Gastroesophageal sphincter (tissue), 4 donors: ENCODE measurements at regions not wholly inside any gene's neighbourhood (a gene's known extent, or its start where the extent isn't known, plus 50 kb on each side); places are given as distances from the start of the nearest gene placed in this dataset.

Experiments used
- ATAC-seq: fragments of 150-250 bp; one replicate; pipeline ENCODE4 v1.9.1; 2016; ENCODE audit warnings: mild to moderate bottlenecking, moderate library complexity
- H3K27ac ChIP-seq, 4 donors: fragments of 200-600 bp; sonication (generic) in 3 of 4; 1 replicate in 3 of 4; 2 replicates in 1 of 4; pipeline ENCODE4 v1.5.1; 2016 to 2019
- H3K27me3 ChIP-seq: fragments of 200-600 bp; sonication (generic); one replicate; pipeline ENCODE4 v1.5.1; 2019
- H3K36me3 ChIP-seq, 2 donors: fragments of 200-600 bp; sonication (generic); one replicate each; pipeline ENCODE4 v1.5.1; 2019; ENCODE audit warnings: control low read depth in 1 of 2
- H3K4me1 ChIP-seq, 3 donors: fragments of 200-600 bp; sonication (generic); 1 replicate in 2 of 3; 2 replicates in 1 of 3; pipeline ENCODE4 v1.5.1; 2016 to 2019; ENCODE audit warnings: control low read depth in 2 of 3
- H3K4me3 ChIP-seq, 2 donors: fragments of 200-600 bp; sonication (generic); one replicate each; pipeline ENCODE4 v1.5.1; 2019; ENCODE audit warnings: mild to moderate bottlenecking in 1 of 2, moderate library complexity in 1 of 2
- H3K9me3 ChIP-seq, 3 donors: fragments of 200-600 bp; sonication (generic); one replicate each; pipeline ENCODE4 v1.5.1; 2017 to 2019; ENCODE audit warnings: control low read depth in 2 of 3
- CTCF ChIP-seq, 4 experiments: fragments of 200-600 bp in 2 of 4; fragments of 450-650 bp in 2 of 4; sonication (generic) in 1 of 4; IDR thresholded peaks; one replicate each; pipeline ENCODE4 v1.5.1; 2017 to 2019; ENCODE audit warnings: antibody characterized with exemption in 4 of 4, mild to moderate bottlenecking in 2 of 4, moderate library complexity in 2 of 4
- EP300 ChIP-seq: sonication (generic); formaldehyde crosslinking; IDR thresholded peaks from one replicate; pipeline ENCODE4 v1.6.1; 2017; ENCODE audit warnings: antibody characterized with exemption, mild to moderate bottlenecking
- POLR2A ChIP-seq, 2 donors: fragments of 450-650 bp; IDR thresholded peaks; one replicate each; pipeline ENCODE4 v1.6.1; 2017; ENCODE audit warnings: antibody characterized with exemption in 2 of 2, mild to moderate bottlenecking in 2 of 2, moderate library complexity in 1 of 2
- POLR2AphosphoS5 ChIP-seq: sonication (generic); formaldehyde crosslinking; IDR thresholded peaks from one replicate; pipeline ENCODE4 v1.6.1; 2017; ENCODE audit warnings: antibody characterized with exemption
- WGBS, 2 donors: methylation state at CpG; one replicate each; pipeline ENCODE4 v1.1.5; 2018; ENCODE audit warnings: low coverage in 1 of 2; 5-methylcytosine and 5-hydroxymethylcytosine counted together

- Histone ChIP-seq H3K36me3 (no peaks in the 10 kb centered on the region), H3K9me3 (no peaks in the 10 kb centered on the region), H3K4me1 (no peaks in the 10 kb centered on the region), H3K27ac (no peak overlapping the region), H3K27me3 (peaks cover 51% of the 10 kb centered on the region), H3K4me3 (no peak overlapping the region)
- no peak for ATAC-seq
- WGBS, 2 donors: 49 to 71% methylated on average over 15 to 17 of the region's 28 CpGs
- no peak for TF ChIP-seq POLR2AphosphoS5
- peak in 2 of 4 experiments; percentile 7 to 52 for TF ChIP-seq CTCF (IDR thresholded peaks at IDR 0.05)
- TF ChIP-seq EP300: no peak
- no peak for TF ChIP-seq POLR2A (IDR thresholded peaks at IDR 0.05)
Measured at GRCh38 chr6:168150551-168151320, 71.7 kb upstream of the FRMD1 start.

- Histone ChIP-seq H3K27ac (no peak overlapping the region), H3K36me3 (no peaks in the 10 kb centered on the region), H3K27me3 (peaks cover 53% of the 10 kb centered on the region), H3K4me3 (no peak overlapping the region), H3K9me3 (no peaks in the 10 kb centered on the region), H3K4me1 (no peaks in the 10 kb centered on the region)
- 73 to 77% methylated on average over 7 to 12 of the region's 14 CpGs for WGBS, 2 donors
- no peak for TF ChIP-seq EP300
- no peak for ATAC-seq
Measured at GRCh38 chr6:168149015-168149414, 70.0 kb upstream of the FRMD1 start.

GRCh38 chr6:168148231-168148849 is 69.3 kb upstream of the FRMD1 start:
- TF ChIP-seq EP300 (no peak), POLR2A (IDR thresholded peaks at IDR 0.05) (no peak), CTCF (IDR thresholded peaks at IDR 0.05) (no peak), POLR2AphosphoS5 (no peak)
- Histone ChIP-seq H3K4me3 (no peak overlapping the region), H3K27me3 (peaks cover 53% of the 10 kb centered on the region), H3K27ac (no peak overlapping the region), H3K9me3 (no peaks in the 10 kb centered on the region), H3K4me1 (no peaks in the 10 kb centered on the region), H3K36me3 (no peaks in the 10 kb centered on the region)
- ATAC-seq: no peak
- WGBS, 2 donors: 87 to 89% methylated on average over 6 to 10 of the region's 14 CpGs

GRCh38 chr6:168147205-168147738 is 68.3 kb upstream of the FRMD1 start:
- H3K4me1 ChIP-seq: no peaks in the 10 kb centered on the region
- no peak for ATAC-seq
- no peak overlapping the region for H3K27ac ChIP-seq
- peaks cover 53% of the 10 kb centered on the region for H3K27me3 ChIP-seq
- no peak overlapping the region for H3K4me3 ChIP-seq
- H3K9me3 ChIP-seq: no peaks in the 10 kb centered on the region
- H3K36me3 ChIP-seq: no peaks in the 10 kb centered on the region
- 60% methylated on average over 2 of the region's 4 CpGs for WGBS, 2 donors
- TF ChIP-seq EP300 (no peak), POLR2A (IDR thresholded peaks at IDR 0.05) (no peak), POLR2AphosphoS5 (no peak), CTCF (IDR thresholded peaks at IDR 0.05) (no peak)

GRCh38 chr6:168145747-168146596 is 67.0 kb upstream of the FRMD1 start:
- H3K36me3 ChIP-seq: no peaks in the 10 kb centered on the region
- peaks cover 53% of the 10 kb centered on the region for H3K27me3 ChIP-seq
- ATAC-seq: no peak
- H3K27ac ChIP-seq: no peak overlapping the region
- TF ChIP-seq POLR2AphosphoS5 (no peak), CTCF (IDR thresholded peaks at IDR 0.05) (no peak)
- no peaks in the 10 kb centered on the region for H3K4me1 ChIP-seq
- H3K4me3 ChIP-seq: no peak overlapping the region
- 80 to 92% methylated on average over 1 to 6 of the region's 12 CpGs for WGBS, 2 donors
- no peaks in the 10 kb centered on the region for H3K9me3 ChIP-seq
